GM21367 (cell line): ENCODE measurements at regions not wholly inside any gene's neighbourhood (a gene's known extent, or its start where the extent isn't known, plus 50 kb on each side); places are given as distances from the start of the nearest gene placed in this dataset.
"Not testable (repeated sequence)": the region's sequence is repeated elsewhere in the genome, so short reads cannot be mapped to it uniquely, and the experiment has no call there.

ENCODE experiments used
- ATAC-seq: cut with Tn5 transposase; IDR thresholded peaks from one replicate; pipeline ENCODE4 v1.9.1; 2021; ENCODE audit not compliant: unreplicated experiment

- ATAC-seq: no peak
Observed at GRCh38 chr2:195538937-195539336, 118.1 kb upstream of the SLC39A10 start.

GRCh38 chr2:195537811-195538210, 119.2 kb upstream of the SLC39A10 start:
- no peak for ATAC-seq

GRCh38 chr2:195536906-195537305, 120.1 kb upstream of the SLC39A10 start:
- no peak for ATAC-seq

- peak; percentile 92 for ATAC-seq
Observed at GRCh38 chr2:195535911-195536522, 121.0 kb upstream of the SLC39A10 start.

GRCh38 chr2:195534971-195535370, 122.1 kb upstream of the SLC39A10 start:
- no peak for ATAC-seq

GRCh38 chr2:195533771-195534642, 123.0 kb upstream of the SLC39A10 start:
- ATAC-seq: peak; percentile 31

GRCh38 chr2:195532628-195533271, 124.3 kb upstream of the SLC39A10 start:
- peak; percentile 46 for ATAC-seq

GRCh38 chr2:195532255-195532627, 124.8 kb upstream of the SLC39A10 start:
- ATAC-seq: no peak

GRCh38 chr2:195531754-195532153, 125.3 kb upstream of the SLC39A10 start:
- no peak for ATAC-seq

GRCh38 chr2:195523242-195523641, 133.8 kb upstream of the SLC39A10 start:
- not testable (repeated sequence) for ATAC-seq

- no peak for ATAC-seq
Observed at GRCh38 chr2:195521589-195521988, 135.4 kb upstream of the SLC39A10 start.

GRCh38 chr2:195520671-195521155, 136.3 kb upstream of the SLC39A10 start:
- no peak for ATAC-seq

GRCh38 chr2:195515551-195515950, 141.5 kb upstream of the SLC39A10 start:
- ATAC-seq: no peak

GRCh38 chr2:195514365-195514764, 142.7 kb upstream of the SLC39A10 start:
- ATAC-seq: no peak

- no peak for ATAC-seq
Observed at GRCh38 chr2:195513119-195513518, 143.9 kb upstream of the SLC39A10 start.

GRCh38 chr2:195509551-195509950, 147.5 kb upstream of the SLC39A10 start:
- ATAC-seq: no peak

GRCh38 chr2:195508139-195508455, 148.9 kb upstream of the SLC39A10 start:
- ATAC-seq: no peak

- ATAC-seq: no peak
Observed at GRCh38 chr2:195507447-195508138, 149.4 kb upstream of the SLC39A10 start.

- peak; percentile 85 for ATAC-seq
Observed at GRCh38 chr2:195505701-195506100, 151.3 kb upstream of the SLC39A10 start.

GRCh38 chr2:195503208-195503607, 153.8 kb upstream of the SLC39A10 start:
- no peak for ATAC-seq

- ATAC-seq: no peak
Observed at GRCh38 chr2:195501746-195502145, 155.3 kb upstream of the SLC39A10 start.
